K562 (cell line): ENCODE measurements at regions not wholly inside any gene's neighbourhood (a gene's known extent, or its start where the extent isn't known, plus 50 kb on each side); places are given as distances from the start of the nearest gene placed in this dataset.

Experiments used
- GTF2F1 ChIP-seq: IDR thresholded peaks from 2 replicates; pipeline ENCODE4 v1.6.1; 2011; ENCODE audit warnings: low read depth, low read length, improper control_type of control experiment
- HDAC1 ChIP-seq, 2 experiments: fragments of 450-650 bp; IDR thresholded peaks; 2 replicates each; pipeline ENCODE4 v1.6.1; 2016 to 2017; ENCODE audit warnings: inconsistent platforms in 1 of 2, mild to moderate bottlenecking in 1 of 2, moderate library complexity in 1 of 2
- KLF1 ChIP-seq: fragments of 450-650 bp; IDR thresholded peaks from 2 replicates; pipeline ENCODE4 v1.6.1; 2016; ENCODE audit warnings: missing genetic modification characterization, missing compliant biosample characterization
- KLF6 ChIP-seq: fragments of 250-450 bp; sonication (Bioruptor Pico); IDR thresholded peaks from 2 replicates; pipeline ENCODE4 v1.4.0; 2020; ENCODE audit warnings: mild to moderate bottlenecking, moderate library complexity, borderline replicate concordance
- LARP7 ChIP-seq: fragments of 450-650 bp; IDR thresholded peaks from 2 replicates; pipeline ENCODE4 v1.6.1; 2016
- RAD21 ChIP-seq, 2 experiments: fragments of 250-450 bp in 1 of 2; fragments of 450-650 bp in 1 of 2; sonication (Bioruptor Pico) in 1 of 2; formaldehyde crosslinking in 1 of 2; IDR thresholded peaks in 1 of 2; conservative IDR thresholded peaks in 1 of 2; 2 replicates each; pipeline versions ENCODE4 v1.4.0 to v1.8.0; 2020 to 2022; ENCODE audit warnings: mild to moderate bottlenecking in 2 of 2, moderate library complexity in 1 of 2
- SMAD1 ChIP-seq: fragments of 150-350 bp; IDR thresholded peaks from 2 replicates; pipeline ENCODE4 v1.6.1; 2014; ENCODE audit warnings: low read length, low read depth; ENCODE audit not compliant: partially characterized antibody
- SRF ChIP-seq, 2 experiments: fragments of 250-450, 450-650 bp in 1 of 2; sonication (Bioruptor Pico) in 1 of 2; sonication (generic) in 1 of 2; formaldehyde crosslinking; IDR thresholded peaks; 2 replicates each; pipeline versions ENCODE4 v1.5.0 to v1.5.1; 2020 to 2022; ENCODE audit warnings: mild to moderate bottlenecking in 1 of 2, missing genetic modification reagents in 1 of 2
- TFAM ChIP-seq: fragments of 250-450 bp; sonication (Bioruptor Pico); conservative IDR thresholded peaks from 2 replicates; pipeline ENCODE4 v1.5.0; 2021; ENCODE audit warnings: mild to moderate bottlenecking, moderate library complexity
- YY1 ChIP-seq, 3 experiments: IDR thresholded peaks; 2 replicates each; pipeline ENCODE4 v1.6.1; 2011; ENCODE audit warnings: low read length in 2 of 3, mild to moderate bottlenecking in 2 of 3, moderate library complexity in 2 of 3, borderline replicate concordance in 1 of 3, control low read depth in 1 of 3, low read depth in 1 of 3; ENCODE audit not compliant: insufficient read depth in 3 of 3, insufficient replicate concordance in 2 of 3, control insufficient read depth in 1 of 3, insufficient read length in 1 of 3; ENCODE audit errors: extremely low read depth in 1 of 3
- ZNF444 ChIP-seq: fragments of 250-450 bp; sonication (Bioruptor Pico); IDR thresholded peaks from 2 replicates; pipeline ENCODE4 v1.4.0; 2020; ENCODE audit warnings: mild to moderate bottlenecking, moderate library complexity
- ZSCAN32 ChIP-seq: fragments of 450-650 bp; formaldehyde crosslinking; IDR thresholded peaks from 2 replicates; pipeline ENCODE4 v1.4.0; 2020; ENCODE audit warnings: mild to moderate bottlenecking, moderate library complexity
- TF ChIP-seq, protein P1 (sequence below): fragments of 200-800 bp; sonication (Bioruptor generic); IDR thresholded peaks from 2 replicates; pipeline ENCODE4 v1.6.1; 2016; ENCODE audit warnings: missing genetic modification characterization, missing compliant biosample characterization

DNA sequence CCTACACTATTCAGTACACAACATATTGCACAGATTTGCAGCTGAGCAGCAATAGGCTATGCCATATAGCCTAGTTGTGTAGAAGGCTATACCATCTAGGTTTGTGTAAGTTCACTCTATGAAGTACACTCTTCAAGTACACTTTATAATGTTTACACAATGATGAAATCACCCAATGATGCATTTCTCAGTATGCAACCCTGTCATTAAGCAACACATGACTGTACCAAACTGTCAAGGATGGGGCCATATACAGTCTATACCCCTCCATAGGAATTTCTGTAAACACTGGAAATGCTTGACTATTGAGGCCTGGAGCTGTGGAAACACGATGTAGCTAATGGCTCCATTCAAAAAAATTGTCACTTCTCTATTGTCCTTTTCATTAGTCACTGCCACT lies 535.4 kb downstream of the EPM2A start:
- TF ChIP-seq LARP7 (no peak), KLF6 (no peak), ZNF444 (CRISPR knock-in tag) (no peak), ZSCAN32 (no peak), YY1 (IDR thresholded peaks at IDR 0.05; ENCODE audit: borderline replicate concordance in 1 of 3, control insufficient read depth in 1 of 3, extremely low read depth in 1 of 3, insufficient read depth in 3 of 3, insufficient read length in 1 of 3, insufficient replicate concordance in 2 of 3, low read depth in 1 of 3, low read length in 2 of 3) (no peak), HDAC1 (IDR thresholded peaks at IDR 0.05) (no peak), SRF (CRISPR knock-in tag; IDR thresholded peaks at IDR 0.05) (no peak), SMAD1 (no peak), RAD21 (CRISPR knock-in tag; conservative IDR thresholded peaks at IDR 0.05 in 1 of 2, IDR thresholded peaks at IDR 0.05 in 1 of 2) (no peak), TFAM (CRISPR knock-in tag) (no peak), KLF1 (tag) (no peak), GTF2F1 (no peak)
- TF ChIP-seq, protein P1, sequence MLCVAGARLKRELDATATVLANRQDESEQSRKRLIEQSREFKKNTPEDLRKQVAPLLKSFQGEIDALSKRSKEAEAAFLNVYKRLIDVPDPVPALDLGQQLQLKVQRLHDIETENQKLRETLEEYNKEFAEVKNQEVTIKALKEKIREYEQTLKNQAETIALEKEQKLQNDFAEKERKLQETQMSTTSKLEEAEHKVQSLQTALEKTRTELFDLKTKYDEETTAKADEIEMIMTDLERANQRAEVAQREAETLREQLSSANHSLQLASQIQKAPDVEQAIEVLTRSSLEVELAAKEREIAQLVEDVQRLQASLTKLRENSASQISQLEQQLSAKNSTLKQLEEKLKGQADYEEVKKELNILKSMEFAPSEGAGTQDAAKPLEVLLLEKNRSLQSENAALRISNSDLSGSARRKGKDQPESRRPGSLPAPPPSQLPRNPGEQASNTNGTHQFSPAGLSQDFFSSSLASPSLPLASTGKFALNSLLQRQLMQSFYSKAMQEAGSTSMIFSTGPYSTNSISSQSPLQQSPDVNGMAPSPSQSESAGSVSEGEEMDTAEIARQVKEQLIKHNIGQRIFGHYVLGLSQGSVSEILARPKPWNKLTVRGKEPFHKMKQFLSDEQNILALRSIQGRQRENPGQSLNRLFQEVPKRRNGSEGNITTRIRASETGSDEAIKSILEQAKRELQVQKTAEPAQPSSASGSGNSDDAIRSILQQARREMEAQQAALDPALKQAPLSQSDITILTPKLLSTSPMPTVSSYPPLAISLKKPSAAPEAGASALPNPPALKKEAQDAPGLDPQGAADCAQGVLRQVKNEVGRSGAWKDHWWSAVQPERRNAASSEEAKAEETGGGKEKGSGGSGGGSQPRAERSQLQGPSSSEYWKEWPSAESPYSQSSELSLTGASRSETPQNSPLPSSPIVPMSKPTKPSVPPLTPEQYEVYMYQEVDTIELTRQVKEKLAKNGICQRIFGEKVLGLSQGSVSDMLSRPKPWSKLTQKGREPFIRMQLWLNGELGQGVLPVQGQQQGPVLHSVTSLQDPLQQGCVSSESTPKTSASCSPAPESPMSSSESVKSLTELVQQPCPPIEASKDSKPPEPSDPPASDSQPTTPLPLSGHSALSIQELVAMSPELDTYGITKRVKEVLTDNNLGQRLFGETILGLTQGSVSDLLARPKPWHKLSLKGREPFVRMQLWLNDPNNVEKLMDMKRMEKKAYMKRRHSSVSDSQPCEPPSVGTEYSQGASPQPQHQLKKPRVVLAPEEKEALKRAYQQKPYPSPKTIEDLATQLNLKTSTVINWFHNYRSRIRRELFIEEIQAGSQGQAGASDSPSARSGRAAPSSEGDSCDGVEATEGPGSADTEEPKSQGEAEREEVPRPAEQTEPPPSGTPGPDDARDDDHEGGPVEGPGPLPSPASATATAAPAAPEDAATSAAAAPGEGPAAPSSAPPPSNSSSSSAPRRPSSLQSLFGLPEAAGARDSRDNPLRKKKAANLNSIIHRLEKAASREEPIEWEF = no peak
